GM23338 (cell line): ENCODE measurements at regions not wholly inside any gene's neighbourhood (a gene's known extent, or its start where the extent isn't known, plus 50 kb on each side); places are given as distances from the start of the nearest gene placed in this dataset.

Experiments
- ATAC-seq: fragments of 200-7000 bp; cut with Tn5 transposase; 3 replicates; pipeline ENCODE4 v1.9.1; 2020
- DNase-seq: peaks from one replicate; pipeline ENCODE4 v3.0.0-alpha.2; 2015; ENCODE audit warnings: low spot score
- H2AFZ ChIP-seq: fragments of 200-600 bp; sonication (generic); 2 replicates; pipeline ENCODE4 v1.8.0; 2016; ENCODE audit warnings: antibody characterized with exemption, mild to moderate bottlenecking, moderate library complexity
- H3F3A ChIP-seq: fragments of 200-600 bp; sonication (generic); replicated peaks from 2 replicates; pipeline ENCODE4 v1.8.0; 2017; ENCODE audit warnings: antibody characterized with exemption, mixed run types, low read depth
- H3K27ac ChIP-seq: fragments of 200-600 bp; sonication (generic); 2 replicates; pipeline ENCODE4 v1.6.1; 2016; ENCODE audit warnings: low read depth
- H3K27me3 ChIP-seq: fragments of 200-600 bp; sonication (generic); 2 replicates; pipeline ENCODE4 v1.8.0; 2016; ENCODE audit warnings: mild to moderate bottlenecking, mixed run types, moderate library complexity; ENCODE audit not compliant: insufficient read depth
- H3K36me3 ChIP-seq: fragments of 200-600 bp; sonication (generic); 2 replicates; pipeline ENCODE4 v1.8.0; 2016; ENCODE audit warnings: mild to moderate bottlenecking; ENCODE audit not compliant: insufficient read depth
- H3K4me1 ChIP-seq: fragments of 200-600 bp; sonication (generic); 2 replicates; pipeline ENCODE4 v1.8.0; 2016; ENCODE audit warnings: mild to moderate bottlenecking, moderate library complexity; ENCODE audit not compliant: insufficient read depth
- H3K4me2 ChIP-seq: fragments of 200-600 bp; sonication (generic); 2 replicates; pipeline ENCODE4 v1.7.1; 2017; ENCODE audit warnings: mixed run types
- H3K4me3 ChIP-seq: fragments of 200-600 bp; sonication (generic); 2 replicates; pipeline ENCODE4 v1.6.1; 2016; ENCODE audit warnings: mixed run types
- H3K79me2 ChIP-seq: fragments of 200-600 bp; sonication (generic); replicated peaks from 2 replicates; pipeline ENCODE4 v1.8.0; 2017; ENCODE audit warnings: mild to moderate bottlenecking; ENCODE audit not compliant: insufficient read depth
- H3K9me2 ChIP-seq: fragments of 200-600 bp; sonication (generic); 2 replicates; pipeline ENCODE4 v1.8.0; 2017; ENCODE audit not compliant: insufficient read depth
- H4K20me1 ChIP-seq: fragments of 200-600 bp; sonication (generic); replicated peaks from 2 replicates; pipeline ENCODE4 v1.8.0; 2017; ENCODE audit warnings: mild to moderate bottlenecking; ENCODE audit not compliant: insufficient read depth
- H3K27ac Mint-ChIP-seq: 2 replicates; pipeline ENCODE4 v1.8.0; 2020; ENCODE audit warnings: inconsistent platforms, mild to moderate bottlenecking, moderate library complexity, mixed read lengths
- H3K27me3 Mint-ChIP-seq: 3 replicates; pipeline ENCODE4 v1.8.0; 2022; ENCODE audit warnings: low read depth, mild to moderate bottlenecking, moderate library complexity, mixed read lengths, inconsistent platforms; ENCODE audit not compliant: insufficient read depth, poor library complexity
- H3K36me3 Mint-ChIP-seq: 3 replicates; pipeline ENCODE4 v1.8.0; 2021; ENCODE audit warnings: low read depth, mild to moderate bottlenecking, inconsistent platforms, moderate library complexity, mixed read lengths
- H3K4me1 Mint-ChIP-seq: 3 replicates; pipeline ENCODE4 v1.8.0; 2020; ENCODE audit warnings: mild to moderate bottlenecking, inconsistent platforms, mixed read lengths
- H3K4me3 Mint-ChIP-seq: 3 replicates; pipeline ENCODE4 v1.8.0; 2021; ENCODE audit warnings: moderate library complexity, mild to moderate bottlenecking, inconsistent platforms, mixed read lengths
- H3K9me3 Mint-ChIP-seq: 3 replicates; pipeline ENCODE4 v1.8.0; 2020; ENCODE audit warnings: moderate library complexity, mild to moderate bottlenecking, inconsistent platforms, mixed read lengths
- EZH2 ChIP-seq: fragments of 200-600 bp; sonication (generic); IDR thresholded peaks from one replicate; pipeline ENCODE4 v1.8.0; 2017; ENCODE audit warnings: antibody characterized with exemption, mild to moderate bottlenecking, low read depth; ENCODE audit not compliant: unreplicated experiment
- EZH2phosphoT487 ChIP-seq: fragments of 200-600 bp; sonication (generic); IDR thresholded peaks from one replicate; pipeline ENCODE4 v1.8.1; 2018; ENCODE audit warnings: antibody characterized with exemption; ENCODE audit not compliant: unreplicated experiment
- JUNB ChIP-seq: IDR thresholded peaks from one replicate; pipeline ENCODE4 v1.6.1; 2016; ENCODE audit warnings: antibody characterized with exemption; ENCODE audit not compliant: unreplicated experiment
- POLR2AphosphoS5 ChIP-seq: IDR thresholded peaks from 2 replicates; pipeline ENCODE4 v1.6.1; 2016; ENCODE audit warnings: antibody characterized with exemption, low read depth
- ZNF331 ChIP-seq: fragments of 250-450 bp; sonication (Bioruptor Pico); IDR thresholded peaks from 2 replicates; pipeline ENCODE4 v1.5.0; 2020; ENCODE audit warnings: low read depth, mild to moderate bottlenecking, moderate library complexity
- TF ChIP-seq, protein P1 (sequence below): fragments of 250-450 bp; sonication (Bioruptor Pico); IDR thresholded peaks from 2 replicates; pipeline ENCODE4 v1.5.0; 2020; ENCODE audit warnings: mild to moderate bottlenecking, moderate library complexity

DNA sequence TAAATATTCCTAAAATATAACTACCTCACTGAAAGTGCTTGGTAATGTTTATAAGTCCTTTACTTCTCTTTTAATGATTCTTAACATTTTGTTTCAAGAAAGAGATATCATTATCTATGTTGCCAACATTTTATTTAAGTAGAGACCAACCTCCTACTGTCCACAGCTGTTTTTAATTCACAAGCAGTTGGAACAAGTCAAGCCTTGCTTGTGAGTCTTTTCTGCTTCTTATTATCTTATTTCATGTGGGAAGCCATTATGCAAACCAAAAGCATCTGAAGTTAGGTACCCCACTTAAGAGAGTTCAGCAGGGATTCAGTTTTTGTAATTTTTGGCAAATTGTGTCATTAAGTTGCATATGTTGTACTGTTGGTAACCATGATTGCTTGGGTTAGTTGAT is 1714.5 kb downstream of the GRIK2 start:
- no peaks in the 10 kb centered on the region for H3K36me3 Mint-ChIP-seq
- H4K20me1 ChIP-seq: no peaks in the 10 kb centered on the region
- H3K27me3 ChIP-seq: no peaks in the 10 kb centered on the region
- H3K4me1 Mint-ChIP-seq: peaks cover 11% of the 10 kb centered on the region
- no peaks in the 10 kb centered on the region for H3K9me3 Mint-ChIP-seq
- ATAC-seq (no peak), DNase-seq (no peak)
- H3K4me3 ChIP-seq: no peak overlapping the region
- H3K4me2 ChIP-seq: no peak overlapping the region
- no peak overlapping the region for H2AFZ ChIP-seq
- no peak overlapping the region for H3K27ac ChIP-seq
- TF ChIP-seq EZH2phosphoT487 (no peak), EZH2 (no peak), ZNF331 (CRISPR knock-in tag) (no peak), JUNB (no peak)
- no peaks in the 10 kb centered on the region for H3F3A ChIP-seq
- no peaks in the 10 kb centered on the region for H3K4me1 ChIP-seq
- no peaks in the 10 kb centered on the region for H3K27me3 Mint-ChIP-seq
- H3K27ac Mint-ChIP-seq: no peak overlapping the region
- no peak overlapping the region for H3K4me3 Mint-ChIP-seq
- no peaks in the 10 kb centered on the region for H3K79me2 ChIP-seq
- no peaks in the 10 kb centered on the region; the same call in 1 of the 2 replicates for H3K9me2 ChIP-seq
- H3K36me3 ChIP-seq: no peaks in the 10 kb centered on the region

- H3K4me3 Mint-ChIP-seq: no peak overlapping the region
- Histone ChIP-seq H3K4me3 (no peak overlapping the region), H3K27me3 (no peaks in the 10 kb centered on the region), H4K20me1 (no peaks in the 10 kb centered on the region), H3K9me2 (no peaks in the 10 kb centered on the region; the same call in 1 of the 2 replicates), H3F3A (no peaks in the 10 kb centered on the region), H3K27ac (no peak overlapping the region), H3K36me3 (no peaks in the 10 kb centered on the region), H2AFZ (peak overlapping the region; percentile 1; the same call in 1 of the 2 replicates), H3K4me2 (no peak overlapping the region), H3K4me1 (no peaks in the 10 kb centered on the region), H3K79me2 (no peaks in the 10 kb centered on the region)
- no peaks in the 10 kb centered on the region for H3K27me3 Mint-ChIP-seq
- peaks cover 4% of the 10 kb centered on the region; the same call in 1 of the 3 replicates for H3K9me3 Mint-ChIP-seq
- peak; percentile 94 for ATAC-seq
- H3K36me3 Mint-ChIP-seq: no peaks in the 10 kb centered on the region
- peak; percentile 32 for DNase-seq
- H3K4me1 Mint-ChIP-seq: peaks cover 11% of the 10 kb centered on the region
- H3K27ac Mint-ChIP-seq: peak overlapping the region; percentile 9; the same call in 1 of the 2 replicates
- no peak for TF ChIP-seq ZNF331 (CRISPR knock-in tag)
- no peak for TF ChIP-seq EZH2
- TF ChIP-seq, protein P1, sequence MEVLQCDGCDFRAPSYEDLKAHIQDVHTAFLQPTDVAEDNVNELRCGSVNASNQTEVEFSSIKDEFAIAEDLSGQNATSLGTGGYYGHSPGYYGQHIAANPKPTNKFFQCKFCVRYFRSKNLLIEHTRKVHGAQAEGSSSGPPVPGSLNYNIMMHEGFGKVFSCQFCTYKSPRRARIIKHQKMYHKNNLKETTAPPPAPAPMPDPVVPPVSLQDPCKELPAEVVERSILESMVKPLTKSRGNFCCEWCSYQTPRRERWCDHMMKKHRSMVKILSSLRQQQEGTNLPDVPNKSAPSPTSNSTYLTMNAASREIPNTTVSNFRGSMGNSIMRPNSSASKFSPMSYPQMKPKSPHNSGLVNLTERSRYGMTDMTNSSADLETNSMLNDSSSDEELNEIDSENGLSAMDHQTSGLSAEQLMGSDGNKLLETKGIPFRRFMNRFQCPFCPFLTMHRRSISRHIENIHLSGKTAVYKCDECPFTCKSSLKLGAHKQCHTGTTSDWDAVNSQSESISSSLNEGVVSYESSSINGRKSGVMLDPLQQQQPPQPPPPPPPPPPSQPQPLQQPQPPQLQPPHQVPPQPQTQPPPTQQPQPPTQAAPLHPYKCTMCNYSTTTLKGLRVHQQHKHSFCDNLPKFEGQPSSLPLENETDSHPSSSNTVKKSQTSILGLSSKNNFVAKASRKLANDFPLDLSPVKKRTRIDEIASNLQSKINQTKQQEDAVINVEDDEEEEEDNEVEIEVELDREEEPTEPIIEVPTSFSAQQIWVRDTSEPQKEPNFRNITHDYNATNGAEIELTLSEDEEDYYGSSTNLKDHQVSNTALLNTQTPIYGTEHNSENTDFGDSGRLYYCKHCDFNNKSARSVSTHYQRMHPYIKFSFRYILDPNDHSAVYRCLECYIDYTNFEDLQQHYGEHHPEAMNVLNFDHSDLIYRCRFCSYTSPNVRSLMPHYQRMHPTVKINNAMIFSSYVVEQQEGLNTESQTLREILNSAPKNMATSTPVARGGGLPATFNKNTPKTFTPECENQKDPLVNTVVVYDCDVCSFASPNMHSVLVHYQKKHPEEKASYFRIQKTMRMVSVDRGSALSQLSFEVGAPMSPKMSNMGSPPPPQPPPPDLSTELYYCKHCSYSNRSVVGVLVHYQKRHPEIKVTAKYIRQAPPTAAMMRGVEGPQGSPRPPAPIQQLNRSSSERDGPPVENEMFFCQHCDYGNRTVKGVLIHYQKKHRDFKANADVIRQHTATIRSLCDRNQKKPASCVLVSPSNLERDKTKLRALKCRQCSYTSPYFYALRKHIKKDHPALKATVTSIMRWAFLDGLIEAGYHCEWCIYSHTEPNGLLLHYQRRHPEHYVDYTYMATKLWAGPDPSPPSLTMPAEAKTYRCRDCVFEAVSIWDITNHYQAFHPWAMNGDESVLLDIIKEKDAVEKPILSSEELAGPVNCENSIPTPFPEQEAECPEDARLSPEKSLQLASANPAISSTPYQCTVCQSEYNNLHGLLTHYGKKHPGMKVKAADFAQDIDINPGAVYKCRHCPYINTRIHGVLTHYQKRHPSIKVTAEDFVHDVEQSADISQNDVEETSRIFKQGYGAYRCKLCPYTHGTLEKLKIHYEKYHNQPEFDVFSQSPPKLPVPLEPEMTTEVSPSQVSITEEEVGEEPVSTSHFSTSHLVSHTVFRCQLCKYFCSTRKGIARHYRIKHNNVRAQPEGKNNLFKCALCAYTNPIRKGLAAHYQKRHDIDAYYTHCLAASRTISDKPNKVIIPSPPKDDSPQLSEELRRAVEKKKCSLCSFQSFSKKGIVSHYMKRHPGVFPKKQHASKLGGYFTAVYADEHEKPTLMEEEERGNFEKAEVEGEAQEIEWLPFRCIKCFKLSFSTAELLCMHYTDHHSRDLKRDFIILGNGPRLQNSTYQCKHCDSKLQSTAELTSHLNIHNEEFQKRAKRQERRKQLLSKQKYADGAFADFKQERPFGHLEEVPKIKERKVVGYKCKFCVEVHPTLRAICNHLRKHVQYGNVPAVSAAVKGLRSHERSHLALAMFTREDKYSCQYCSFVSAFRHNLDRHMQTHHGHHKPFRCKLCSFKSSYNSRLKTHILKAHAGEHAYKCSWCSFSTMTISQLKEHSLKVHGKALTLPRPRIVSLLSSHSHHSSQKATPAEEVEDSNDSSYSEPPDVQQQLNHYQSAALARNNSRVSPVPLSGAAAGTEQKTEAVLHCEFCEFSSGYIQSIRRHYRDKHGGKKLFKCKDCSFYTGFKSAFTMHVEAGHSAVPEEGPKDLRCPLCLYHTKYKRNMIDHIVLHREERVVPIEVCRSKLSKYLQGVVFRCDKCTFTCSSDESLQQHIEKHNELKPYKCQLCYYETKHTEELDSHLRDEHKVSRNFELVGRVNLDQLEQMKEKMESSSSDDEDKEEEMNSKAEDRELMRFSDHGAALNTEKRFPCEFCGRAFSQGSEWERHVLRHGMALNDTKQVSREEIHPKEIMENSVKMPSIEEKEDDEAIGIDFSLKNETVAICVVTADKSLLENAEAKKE (CRISPR knock-in tag): peak; percentile 74; the same call in 1 of the 2 replicates
- no peak for TF ChIP-seq POLR2AphosphoS5
Observed at GRCh38 chr6:103105686-103106085, 1712.2 kb downstream of the GRIK2 start.
